PC-9 (cell line): ENCODE measurements at regions not wholly inside any gene's neighbourhood (a gene's known extent, or its start where the extent isn't known, plus 50 kb on each side); places are given as distances from the start of the nearest gene placed in this dataset.

Experiments
- BruUV-seq: library from RNA; stranded (reverse); fragments of 400-500 nt; replicated peaks from 2 replicates; lab custom pipeline; 2021; lab: Mats Ljungman, UMichigan
- CTCF ChIA-PET: fragments of 300-600 bp; sonication (Branson Sonifier 250); formaldehyde crosslinking; loops from one replicate; lab custom pipeline; 2022; ENCODE audit warnings: antibody characterized with exemption; lab: Charles Lee
- POLR2A ChIA-PET: fragments of 300-600 bp; sonication (Branson Sonifier 250); formaldehyde crosslinking; loops from one replicate; lab custom pipeline; 2022; ENCODE audit warnings: antibody characterized with exemption; ENCODE audit not compliant: unreplicated experiment; lab: Charles Lee
- DNase-seq, 2 experiments: peaks; one replicate each; pipeline versions ENCODE4 v3.0.0 to v3.0.0-alpha.2; 2015 to 2022; ENCODE audit warnings: mixed read lengths in 1 of 2
- H2AFZ ChIP-seq: fragments of 200-600 bp; sonication (generic); 2 replicates; pipeline ENCODE4 v1.8.1; 2017; ENCODE audit warnings: antibody characterized with exemption
- H3F3A ChIP-seq: fragments of 200-600 bp; sonication (generic); 2 replicates; pipeline ENCODE4 v1.8.1; 2017; ENCODE audit warnings: antibody characterized with exemption, mild to moderate bottlenecking, low read depth; ENCODE audit not compliant: insufficient read depth
- H3K27ac ChIP-seq: fragments of 200-600 bp; sonication (generic); 2 replicates; pipeline ENCODE4 v1.6.1; 2016; ENCODE audit warnings: mixed run types
- H3K27me3 ChIP-seq: fragments of 200-600 bp; sonication (generic); 2 replicates; pipeline ENCODE4 v1.6.1; 2016; ENCODE audit warnings: low read depth, mixed run types; ENCODE audit not compliant: insufficient read depth
- H3K36me3 ChIP-seq: fragments of 200-600 bp; sonication (generic); 2 replicates; pipeline ENCODE4 v1.6.1; 2016; ENCODE audit warnings: low read depth, mixed run types
- H3K4me1 ChIP-seq: fragments of 200-600 bp; sonication (generic); replicated peaks from 2 replicates; pipeline ENCODE4 v1.6.1; 2016; ENCODE audit warnings: mixed run types; ENCODE audit not compliant: insufficient read depth
- H3K4me2 ChIP-seq: fragments of 200-600 bp; sonication (generic); 2 replicates; pipeline ENCODE4 v1.6.1; 2017; ENCODE audit warnings: mixed run types
- H3K4me3 ChIP-seq: fragments of 200-600 bp; sonication (generic); 2 replicates; pipeline ENCODE4 v1.6.1; 2016; ENCODE audit warnings: mixed run types
- H3K79me2 ChIP-seq: fragments of 200-600 bp; sonication (generic); 2 replicates; pipeline ENCODE4 v1.6.1; 2017; ENCODE audit warnings: low read depth, mixed run types
- H3K9me2 ChIP-seq: fragments of 200-600 bp; sonication (generic); 2 replicates; pipeline ENCODE4 v1.8.1; 2017; ENCODE audit warnings: mild to moderate bottlenecking; ENCODE audit not compliant: insufficient read depth
- H3K9me3 ChIP-seq: fragments of 200-600 bp; sonication (generic); 2 replicates; pipeline ENCODE4 v1.8.1; 2016; ENCODE audit warnings: low read depth; ENCODE audit not compliant: insufficient read depth
- H4K20me1 ChIP-seq: fragments of 200-600 bp; sonication (generic); 2 replicates; pipeline ENCODE4 v1.8.1; 2017; ENCODE audit not compliant: insufficient read depth
- CTCF ChIP-seq: fragments of 200-600 bp; sonication (generic); conservative IDR thresholded peaks from 2 replicates; pipeline ENCODE4 v1.6.1; 2017; ENCODE audit warnings: mixed run types, antibody characterized with exemption, mild to moderate bottlenecking, moderate library complexity
- EZH2 ChIP-seq: fragments of 200-600 bp; sonication (generic); IDR thresholded peaks from 2 replicates; pipeline ENCODE4 v1.8.0; 2017; ENCODE audit warnings: antibody characterized with exemption, low read depth
- intact Hi-C: fragments of 100-400 bp; cut with micrococcal nuclease; formaldehyde crosslinking; loops from one replicate; pipeline ENCODE4 v1.10.0; 2022; ENCODE audit not compliant: unreplicated experiment

GRCh38 chr10:110421512-110422138 lies 76.1 kb upstream of the DUSP5 start:
- Histone ChIP-seq H3K4me3 (no peak overlapping the region), H3K36me3 (no peaks in the 10 kb centered on the region), H3K79me2 (peaks cover 4% of the 10 kb centered on the region; the same call in 1 of the 2 replicates), H3K9me3 (no peaks in the 10 kb centered on the region), H3K4me1 (peaks cover 66% of the 10 kb centered on the region), H3K4me2 (no peak overlapping the region), H3F3A (peaks cover 34% of the 10 kb centered on the region), H4K20me1 (no peaks in the 10 kb centered on the region), H3K27ac (peak overlapping the region; percentile 70), H3K9me2 (no peaks in the 10 kb centered on the region), H2AFZ (no peak overlapping the region), H3K27me3 (no peaks in the 10 kb centered on the region)
- intact Hi-C loops, result no loop called here
- TF ChIP-seq EZH2 (no peak), CTCF (no peak)
- CTCF ChIA-PET, result no interaction called here
- BruUV-seq, result no TSS peak
- POLR2A ChIA-PET, result no interaction called here
- no peak for DNase-seq

- Histone ChIP-seq H3K27me3 (no peaks in the 10 kb centered on the region), H4K20me1 (no peaks in the 10 kb centered on the region), H3K9me2 (no peaks in the 10 kb centered on the region), H3F3A (peaks cover 40% of the 10 kb centered on the region), H3K79me2 (peaks cover 4% of the 10 kb centered on the region; the same call in 1 of the 2 replicates), H3K27ac (no peak overlapping the region), H2AFZ (no peak overlapping the region), H3K36me3 (no peaks in the 10 kb centered on the region), H3K4me2 (no peak overlapping the region), H3K4me1 (peaks cover 70% of the 10 kb centered on the region), H3K9me3 (no peaks in the 10 kb centered on the region), H3K4me3 (no peak overlapping the region)
- intact Hi-C loops, result no loop called here
- ChIA-PET POLR2A (no interaction called here), CTCF (no interaction called here)
- DNase-seq, result no peak
- no peak for TF ChIP-seq EZH2
- no peak for TF ChIP-seq CTCF
- BruUV-seq, result no TSS peak
These were observed 75.2 kb upstream of the DUSP5 start for GRCh38 chr10:110422548-110422947.

DNA sequence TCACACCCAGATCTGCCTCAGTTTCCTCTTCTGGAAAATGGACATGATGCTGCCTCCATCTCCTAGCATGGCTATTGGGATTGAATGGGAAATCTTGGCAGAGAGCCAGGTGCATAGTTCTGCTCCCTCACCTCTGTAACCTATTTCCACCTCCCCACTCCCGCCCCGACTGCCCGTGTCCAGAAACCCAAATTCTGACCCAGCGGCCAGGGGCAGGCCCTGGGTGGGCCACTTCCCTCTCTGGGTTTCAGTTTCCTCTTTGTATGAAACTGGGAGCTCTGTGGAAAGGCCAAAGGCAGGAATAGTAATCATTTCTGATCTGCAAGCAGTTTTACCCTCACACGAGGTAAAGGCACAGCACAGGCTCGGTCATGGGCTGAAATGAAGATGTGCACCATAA lies 74.1 kb upstream of the DUSP5 start:
- H3K27me3 ChIP-seq, result no peaks in the 10 kb centered on the region
- intact Hi-C loops, result no loop called here
- CTCF ChIA-PET, result no interaction called here
- no peaks in the 10 kb centered on the region for H4K20me1 ChIP-seq
- H3K79me2 ChIP-seq, result peaks cover 4% of the 10 kb centered on the region; the same call in 1 of the 2 replicates
- no peak overlapping the region for H2AFZ ChIP-seq
- H3K9me3 ChIP-seq, result no peaks in the 10 kb centered on the region
- POLR2A ChIA-PET, result no interaction called here
- no peak for DNase-seq
- no peak for TF ChIP-seq CTCF
- no peak for TF ChIP-seq EZH2
- H3K4me1 ChIP-seq, result peaks cover 69% of the 10 kb centered on the region
- no peak overlapping the region for H3K4me2 ChIP-seq
- no peak overlapping the region for H3K27ac ChIP-seq
- BruUV-seq, result no TSS peak
- no peaks in the 10 kb centered on the region for H3K36me3 ChIP-seq
- no peak overlapping the region for H3K4me3 ChIP-seq
- no peaks in the 10 kb centered on the region for H3K9me2 ChIP-seq
- H3F3A ChIP-seq, result peaks cover 45% of the 10 kb centered on the region
